GM21367 (cell line): ENCODE measurements at regions not wholly inside any gene's neighbourhood (a gene's known extent, or its start where the extent isn't known, plus 50 kb on each side); places are given as distances from the start of the nearest gene placed in this dataset.
A peak's percentile ranks its signal among the peaks of the same experiment; 100 is the strongest.

Experiments used
- ATAC-seq: cut with Tn5 transposase; IDR thresholded peaks from one replicate; pipeline ENCODE4 v1.9.1; 2021; ENCODE audit not compliant: unreplicated experiment

GRCh38 chr7:36802459-36803135, 78.3 kb upstream of the AOAH start:
- ATAC-seq: no peak

- ATAC-seq: no peak
Observed at GRCh38 chr7:36796850-36797536, 72.7 kb upstream of the AOAH start.

- ATAC-seq: no peak
Observed at GRCh38 chr7:36795451-36796021, 71.2 kb upstream of the AOAH start.

GRCh38 chr7:36794689-36795088, 70.4 kb upstream of the AOAH start:
- no peak for ATAC-seq

GRCh38 chr7:36792421-36792820, 68.1 kb upstream of the AOAH start:
- ATAC-seq: no peak

GRCh38 chr7:36790311-36790787, 66.1 kb upstream of the AOAH start:
- no peak for ATAC-seq

- no peak for ATAC-seq
Observed at GRCh38 chr7:36788825-36789470, 64.7 kb upstream of the AOAH start.

GRCh38 chr7:36787933-36788378, 63.7 kb upstream of the AOAH start:
- ATAC-seq: peak; percentile 44

GRCh38 chr7:36784991-36785940, 61.0 kb upstream of the AOAH start:
- ATAC-seq: peak; percentile 98

DNA sequence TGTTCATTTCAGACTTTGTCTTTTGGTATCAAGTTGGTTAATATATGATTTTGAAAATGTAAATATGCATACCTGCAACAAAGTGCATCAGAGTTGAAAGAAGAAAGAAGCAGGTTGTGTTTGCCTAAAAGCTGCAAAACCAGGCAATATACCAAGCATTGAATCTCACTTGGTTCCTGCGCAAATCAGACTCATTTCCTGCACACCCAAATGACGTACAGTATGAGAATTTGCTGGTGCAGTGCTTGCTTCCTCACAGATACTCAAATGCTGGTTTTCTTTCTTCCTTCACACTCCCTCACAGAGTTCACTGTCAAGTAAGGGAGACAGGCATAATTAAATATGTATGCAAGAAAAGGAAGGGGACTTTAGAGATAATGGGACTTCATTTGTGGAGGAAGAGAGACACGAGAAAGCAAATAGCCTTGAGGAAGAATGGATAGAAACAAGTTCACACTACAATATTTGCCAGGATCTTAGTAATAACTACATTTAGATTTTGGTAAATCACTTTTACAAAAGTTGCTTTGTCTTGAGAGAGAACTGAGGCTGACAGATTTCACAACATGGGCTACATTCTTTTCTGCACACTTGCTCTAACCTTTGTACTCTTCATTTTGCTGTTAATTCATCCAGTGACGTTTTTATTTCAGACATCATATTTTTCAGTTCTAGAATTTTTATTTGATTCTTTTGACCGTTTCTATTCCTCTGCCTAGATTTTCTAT, 56.9 kb upstream of the AOAH start:
- ATAC-seq: no peak

GRCh38 chr7:36777855-36778254, 53.6 kb upstream of the AOAH start:
- no peak for ATAC-seq

DNA sequence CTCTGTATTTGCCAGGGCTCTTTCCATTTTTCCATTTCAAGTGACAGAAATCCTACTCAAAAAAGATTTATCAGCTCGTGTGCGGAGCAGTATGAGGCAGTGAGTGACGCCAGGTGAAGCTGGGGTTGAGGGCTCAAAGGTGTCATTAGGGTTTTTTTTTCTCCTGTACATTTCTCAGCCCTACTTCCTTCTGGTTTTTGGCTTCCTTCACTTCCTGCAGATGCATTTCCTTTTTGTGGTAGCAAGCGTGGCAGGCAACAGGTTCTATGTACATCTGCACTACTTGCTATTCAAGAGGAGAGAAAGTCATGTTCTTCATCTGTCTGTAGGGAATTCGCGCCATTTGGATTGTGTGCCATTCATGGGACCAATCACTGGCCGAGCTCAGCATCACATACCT, 52.8 kb upstream of the AOAH start:
- ATAC-seq: no peak

DNA sequence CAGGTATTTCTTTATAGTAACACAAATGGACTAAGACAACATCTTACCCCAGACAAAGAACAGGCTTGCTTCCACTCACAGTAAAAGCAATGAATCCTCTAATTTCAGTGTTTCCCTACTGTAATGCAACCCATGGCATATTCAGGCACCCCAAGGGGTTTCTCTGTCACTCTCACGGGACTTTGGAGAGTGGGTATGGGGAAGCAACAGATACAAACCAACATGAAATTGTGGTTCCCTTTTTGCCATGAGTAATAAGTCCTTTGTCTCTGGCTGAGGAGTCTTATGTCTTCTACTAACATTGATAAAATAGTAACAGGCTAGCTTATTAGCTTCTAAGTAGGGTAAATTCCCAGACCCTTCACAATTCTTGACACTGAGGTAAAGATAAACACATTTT, 51.4 kb upstream of the AOAH start:
- ATAC-seq: no peak

DNA sequence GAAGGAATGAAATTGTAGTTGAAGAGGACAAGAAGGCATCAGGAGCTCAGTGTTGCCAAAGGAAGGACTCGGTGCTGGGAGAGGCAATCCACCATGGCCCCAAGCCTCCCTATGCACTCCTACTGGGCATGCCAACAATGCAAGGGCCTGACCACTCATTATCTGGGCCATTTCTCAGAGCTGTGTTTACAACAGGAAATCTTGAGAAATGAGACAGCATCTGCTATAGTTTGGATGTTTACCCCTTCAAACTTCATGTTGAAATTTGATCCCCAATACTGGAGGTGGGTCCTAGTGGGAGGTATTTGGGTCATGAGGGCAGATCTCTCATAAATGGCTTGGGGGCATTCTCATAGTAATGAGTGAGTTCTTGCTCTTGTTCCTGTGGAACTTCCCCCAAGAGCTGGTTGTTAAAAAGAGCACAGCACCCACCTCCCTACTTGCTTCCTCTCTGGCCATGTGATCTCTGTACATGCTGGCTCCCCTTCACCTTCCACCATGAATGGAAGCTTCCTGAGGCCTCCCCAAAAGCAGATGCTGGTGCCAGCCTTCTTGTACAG, 50.8 kb upstream of the AOAH start:
- no peak for ATAC-seq
